LNCaP clone FGC (cell line): ENCODE measurements at regions not wholly inside any gene's neighbourhood (a gene's known extent, or its start where the extent isn't known, plus 50 kb on each side); places are given as distances from the start of the nearest gene placed in this dataset.

Source experiments
- DNase-seq: peaks from one replicate; pipeline ENCODE4 v3.0.0-alpha.2; 2011; ENCODE audit warnings: low read depth
- H3K4me3 ChIP-seq: 2 replicates; pipeline ENCODE4 v1.5.1; 2011; ENCODE audit warnings: mild to moderate bottlenecking, low read depth, low read length, control low read depth
- TF ChIP-seq, protein P1 (sequence below): IDR thresholded peaks from 2 replicates; pipeline ENCODE4 v1.5.1; 2012; ENCODE audit warnings: mild to moderate bottlenecking; ENCODE audit not compliant: control insufficient read depth, insufficient read depth; ENCODE audit errors: extremely low read depth

DNA sequence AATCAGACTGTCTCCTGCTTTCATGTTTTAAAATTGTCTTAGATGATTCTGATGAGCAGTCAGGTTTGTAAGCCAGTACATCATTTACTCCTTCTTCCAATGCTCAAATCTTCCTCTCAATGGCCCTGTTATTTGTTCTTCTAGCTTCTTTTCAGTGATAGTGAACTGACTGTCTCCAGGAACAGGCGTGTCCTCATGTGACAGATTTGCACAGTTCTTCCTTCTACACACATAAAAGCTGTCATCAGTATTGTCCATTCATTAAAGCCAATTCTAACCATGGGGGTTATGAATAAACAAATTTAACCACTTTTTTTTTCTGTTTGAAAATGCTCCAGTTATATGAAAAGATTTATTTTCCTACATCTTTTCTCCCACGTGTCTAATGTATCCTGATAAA, 308.7 kb upstream of the SORCS1 start:
- TF ChIP-seq, protein P1, sequence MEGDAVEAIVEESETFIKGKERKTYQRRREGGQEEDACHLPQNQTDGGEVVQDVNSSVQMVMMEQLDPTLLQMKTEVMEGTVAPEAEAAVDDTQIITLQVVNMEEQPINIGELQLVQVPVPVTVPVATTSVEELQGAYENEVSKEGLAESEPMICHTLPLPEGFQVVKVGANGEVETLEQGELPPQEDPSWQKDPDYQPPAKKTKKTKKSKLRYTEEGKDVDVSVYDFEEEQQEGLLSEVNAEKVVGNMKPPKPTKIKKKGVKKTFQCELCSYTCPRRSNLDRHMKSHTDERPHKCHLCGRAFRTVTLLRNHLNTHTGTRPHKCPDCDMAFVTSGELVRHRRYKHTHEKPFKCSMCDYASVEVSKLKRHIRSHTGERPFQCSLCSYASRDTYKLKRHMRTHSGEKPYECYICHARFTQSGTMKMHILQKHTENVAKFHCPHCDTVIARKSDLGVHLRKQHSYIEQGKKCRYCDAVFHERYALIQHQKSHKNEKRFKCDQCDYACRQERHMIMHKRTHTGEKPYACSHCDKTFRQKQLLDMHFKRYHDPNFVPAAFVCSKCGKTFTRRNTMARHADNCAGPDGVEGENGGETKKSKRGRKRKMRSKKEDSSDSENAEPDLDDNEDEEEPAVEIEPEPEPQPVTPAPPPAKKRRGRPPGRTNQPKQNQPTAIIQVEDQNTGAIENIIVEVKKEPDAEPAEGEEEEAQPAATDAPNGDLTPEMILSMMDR: no peak

DNA sequence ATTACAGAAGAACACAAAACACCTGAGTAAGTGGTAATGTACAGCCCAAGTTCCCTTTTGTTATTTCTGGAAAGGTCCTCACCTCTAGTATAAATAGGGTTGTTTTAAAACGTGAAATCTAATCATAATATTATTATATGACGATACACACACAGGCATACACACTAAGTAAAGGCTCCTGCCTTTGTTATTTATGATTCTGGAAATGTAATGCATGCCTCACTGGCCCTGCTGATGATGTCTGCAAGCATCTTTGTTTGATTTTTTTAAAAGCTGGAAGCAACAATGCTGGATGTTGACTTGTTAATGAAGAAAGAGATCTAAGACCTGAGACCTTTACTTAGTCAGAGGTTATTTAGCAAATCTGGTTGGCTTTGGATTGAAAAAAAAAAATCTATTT, 307.4 kb upstream of the SORCS1 start:
- DNase-seq: no peak
- TF ChIP-seq, protein P1: no peak
- no peak overlapping the region for H3K4me3 ChIP-seq

More for the DNA sequence above, 308.7 kb upstream of the SORCS1 start:
- H3K4me3 ChIP-seq: no peak overlapping the region
- no peak for DNase-seq

DNA sequence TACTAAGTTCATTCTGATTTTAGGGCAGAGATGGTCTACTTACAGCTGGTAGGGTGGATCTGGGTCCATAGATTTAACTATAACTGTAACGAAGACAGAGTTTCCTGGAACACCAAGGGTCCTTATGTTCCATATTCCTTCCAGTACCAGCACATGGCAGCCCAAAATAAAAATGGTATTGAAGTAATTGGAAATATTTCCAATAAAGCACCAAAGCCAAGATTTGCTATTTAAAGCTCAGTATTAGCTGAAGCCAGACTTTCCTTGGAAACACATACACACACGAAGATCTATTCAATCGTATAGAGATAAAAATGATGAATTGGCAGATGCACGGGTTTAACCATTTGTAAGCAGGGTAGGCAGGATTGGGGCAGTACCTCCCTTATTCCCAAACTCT, 289.1 kb upstream of the SORCS1 start:
- no peak for DNase-seq
- TF ChIP-seq, protein P1: no peak
- no peak overlapping the region for H3K4me3 ChIP-seq

DNA sequence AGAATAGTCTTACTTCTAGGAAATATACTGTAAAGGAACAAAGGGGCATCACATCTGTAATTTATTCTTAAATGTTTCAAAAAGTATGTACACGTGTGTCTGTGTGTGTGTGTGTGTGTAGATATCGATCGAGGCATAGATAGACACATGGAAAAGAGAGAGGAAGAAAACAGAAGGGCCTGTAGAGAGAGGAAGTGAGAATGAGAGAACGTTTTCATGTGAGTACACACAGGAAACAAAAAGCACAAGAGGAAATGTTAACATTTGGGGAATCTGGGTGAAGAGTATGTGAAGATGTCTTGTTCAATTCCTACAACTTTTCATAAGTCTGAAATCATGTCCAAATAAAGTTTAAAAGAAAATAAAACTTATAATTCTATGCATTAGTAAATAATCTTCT, 286.5 kb upstream of the SORCS1 start:
- no peak overlapping the region for H3K4me3 ChIP-seq
- TF ChIP-seq, protein P1: no peak
- no peak for DNase-seq

DNA sequence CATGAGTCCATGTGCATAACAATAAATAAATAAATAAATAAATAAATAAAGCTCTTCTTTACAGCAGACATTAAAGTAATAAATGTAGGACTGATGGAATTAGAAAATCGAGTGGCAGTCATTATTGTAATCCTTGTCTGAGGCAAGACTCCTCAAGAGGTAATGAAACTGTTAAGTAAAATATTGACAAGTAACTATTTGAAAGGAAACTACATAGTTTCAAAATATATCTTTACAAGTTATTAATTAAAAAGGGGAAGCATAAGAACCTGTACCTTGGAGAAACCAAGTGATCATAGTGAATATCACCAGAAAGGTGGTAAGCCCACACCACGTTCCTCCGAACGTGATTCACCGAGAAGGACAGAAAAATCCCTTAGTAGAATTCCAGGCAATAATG, 285.6 kb upstream of the SORCS1 start:
- DNase-seq: no peak
- TF ChIP-seq, protein P1: no peak
- no peak overlapping the region for H3K4me3 ChIP-seq

DNA sequence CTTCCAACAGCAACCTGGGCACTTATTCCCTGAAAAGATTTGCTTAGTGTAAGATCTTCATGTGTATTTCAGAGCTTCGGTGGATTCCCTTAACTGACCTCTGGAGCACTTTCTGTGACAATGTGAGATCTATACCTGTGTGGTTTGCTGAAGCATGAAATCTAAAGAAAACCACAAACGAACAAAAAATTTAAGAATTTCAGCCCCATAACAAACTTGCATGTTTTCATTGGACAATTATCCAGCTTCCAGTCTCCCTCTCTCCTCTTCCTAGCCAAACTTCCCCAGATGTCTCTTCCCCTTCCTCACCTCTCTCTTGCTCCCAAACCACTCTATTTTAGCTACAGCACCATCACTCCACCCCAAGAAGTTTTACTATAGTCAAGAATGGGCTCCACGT, 279.9 kb upstream of the SORCS1 start:
- H3K4me3 ChIP-seq: no peak overlapping the region
- DNase-seq: no peak
- TF ChIP-seq, protein P1: no peak

DNA sequence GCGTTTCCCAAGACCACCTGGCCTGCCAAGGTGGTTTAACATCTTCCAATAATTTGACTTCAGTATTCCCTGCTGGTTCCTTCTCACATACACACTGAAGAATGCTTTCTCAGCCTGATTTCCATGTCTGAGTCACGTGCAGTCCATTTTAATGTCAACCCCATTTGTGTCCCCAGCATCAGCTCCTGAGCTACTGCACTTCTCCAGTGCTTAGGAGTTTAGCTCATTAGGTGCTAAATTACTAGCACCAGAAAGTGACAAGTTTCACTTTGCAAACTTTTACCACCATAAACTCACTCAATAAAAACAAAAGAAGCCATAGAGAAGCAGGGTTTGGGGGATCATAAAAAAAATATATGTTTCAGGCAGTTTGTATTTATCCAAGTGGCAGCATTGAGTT, 279.3 kb upstream of the SORCS1 start:
- TF ChIP-seq, protein P1: no peak
- DNase-seq: no peak
- no peak overlapping the region for H3K4me3 ChIP-seq
